GM19324 (cell line): ENCODE measurements at regions not wholly inside any gene's neighbourhood (a gene's known extent, or its start where the extent isn't known, plus 50 kb on each side); places are given as distances from the start of the nearest gene placed in this dataset.
"Not testable (repeated sequence)": the region's sequence is repeated elsewhere in the genome, so short reads cannot be mapped to it uniquely, and the experiment has no call there.

Experiments used
- ATAC-seq: cut with Tn5 transposase; IDR thresholded peaks from one replicate; pipeline ENCODE4 v1.9.1; 2021; ENCODE audit warnings: mild to moderate bottlenecking, moderate library complexity; ENCODE audit not compliant: unreplicated experiment, low FRiP score

- ATAC-seq: no peak
These were observed 223.3 kb upstream of the STXBP5 start for GRCh38 chr6:146980900-146981329.

GRCh38 chr6:146981981-146982380 is 222.2 kb upstream of the STXBP5 start:
- ATAC-seq: no peak

GRCh38 chr6:146984251-146984924 is 219.8 kb upstream of the STXBP5 start:
- ATAC-seq: no peak

- ATAC-seq: no peak
These were observed 219.1 kb upstream of the STXBP5 start for GRCh38 chr6:146985111-146985510.

- ATAC-seq: no peak
These were observed 218.3 kb upstream of the STXBP5 start for GRCh38 chr6:146985966-146986365.

GRCh38 chr6:146987938-146988337 is 216.3 kb upstream of the STXBP5 start:
- not testable (repeated sequence) for ATAC-seq

GRCh38 chr6:146989860-146990259 is 214.4 kb upstream of the STXBP5 start:
- ATAC-seq: no peak

GRCh38 chr6:146990284-146990683 is 213.9 kb upstream of the STXBP5 start:
- ATAC-seq: no peak

- no peak for ATAC-seq
These were observed 213.1 kb upstream of the STXBP5 start for GRCh38 chr6:146990821-146991798.

GRCh38 chr6:146997062-146997461 is 207.2 kb upstream of the STXBP5 start:
- no peak for ATAC-seq

GRCh38 chr6:146999766-147000165 is 204.5 kb upstream of the STXBP5 start:
- no peak for ATAC-seq

GRCh38 chr6:147000545-147001488 is 203.4 kb upstream of the STXBP5 start:
- no peak for ATAC-seq

GRCh38 chr6:147001621-147002020 is 202.6 kb upstream of the STXBP5 start:
- no peak for ATAC-seq

- no peak for ATAC-seq
These were observed 201.0 kb upstream of the STXBP5 start for GRCh38 chr6:147003186-147003585.

- no peak for ATAC-seq
These were observed 198.7 kb upstream of the STXBP5 start for GRCh38 chr6:147005499-147005898.

- ATAC-seq: no peak
These were observed 196.8 kb upstream of the STXBP5 start for GRCh38 chr6:147007441-147007840.

- ATAC-seq: no peak
These were observed 194.9 kb upstream of the STXBP5 start for GRCh38 chr6:147009358-147009757.

- no peak for ATAC-seq
These were observed 188.5 kb upstream of the STXBP5 start for GRCh38 chr6:147015674-147016073.

- ATAC-seq: no peak
These were observed 187.8 kb upstream of the STXBP5 start for GRCh38 chr6:147016440-147016839.

GRCh38 chr6:147017153-147017552 is 187.1 kb upstream of the STXBP5 start:
- ATAC-seq: no peak
